Keratinocyte (primary cell): ENCODE measurements at regions not wholly inside any gene's neighbourhood (a gene's known extent, or its start where the extent isn't known, plus 50 kb on each side); places are given as distances from the start of the nearest gene placed in this dataset.

Source experiments
- DNase-seq: peaks from one replicate; pipeline ENCODE4 v3.0.0-alpha.2; 2011; ENCODE audit warnings: low read depth, missing footprints, low spot score
- FAIRE-seq: peaks from 2 replicates; lab custom pipeline; 2011; peaks lifted over from hg19 to GRCh38; lab: Jason Lieb, UNC
- H2AFZ ChIP-seq: 2 replicates; pipeline ENCODE4 v1.6.0; 2012; ENCODE audit warnings: low read length, control low read depth, inconsistent platforms; ENCODE audit not compliant: control insufficient read depth
- H3K27ac ChIP-seq: 2 replicates; pipeline ENCODE4 v1.5.1; 2011; ENCODE audit warnings: low read length; ENCODE audit not compliant: control insufficient read depth, insufficient read depth
- H3K27me3 ChIP-seq: 3 replicates; pipeline ENCODE4 v1.6.0; 2011; ENCODE audit warnings: low read length; ENCODE audit not compliant: control insufficient read depth, insufficient read depth; ENCODE audit errors: extremely low read depth
- H3K36me3 ChIP-seq, 2 experiments: 2 replicates in 1 of 2; 3 replicates in 1 of 2; pipeline ENCODE4 v1.5.1; 2011; ENCODE audit warnings: low read length in 2 of 2, mild to moderate bottlenecking in 1 of 2; ENCODE audit not compliant: control insufficient read depth in 2 of 2, insufficient read depth in 2 of 2; ENCODE audit errors: extremely low read depth in 1 of 2
- H3K4me1 ChIP-seq: 3 replicates; pipeline ENCODE4 v1.5.1; 2011; ENCODE audit warnings: low read length; ENCODE audit not compliant: control insufficient read depth, insufficient read depth; ENCODE audit errors: extremely low read depth
- H3K4me2 ChIP-seq: 3 replicates; pipeline ENCODE4 v1.6.0; 2011; ENCODE audit warnings: low read depth, low read length; ENCODE audit not compliant: control insufficient read depth, insufficient read depth; ENCODE audit errors: extremely low read depth
- H3K4me3 ChIP-seq, 3 experiments: fragments of 200-600 bp in 1 of 3; sonication (generic) in 1 of 3; 2 replicates in 2 of 3; 3 replicates in 1 of 3; pipeline ENCODE4 v1.5.1; 2011 to 2016; ENCODE audit warnings: low read length in 3 of 3, mild to moderate bottlenecking in 3 of 3, control low read depth in 2 of 3, inconsistent platforms in 1 of 3, low read depth in 1 of 3, mixed read lengths in 1 of 3, mixed run types in 1 of 3, moderate library complexity in 1 of 3; ENCODE audit not compliant: control insufficient read depth in 2 of 3, insufficient read depth in 2 of 3; ENCODE audit errors: extremely low read depth in 1 of 3
- H3K79me2 ChIP-seq: 2 replicates; pipeline ENCODE4 v1.6.0; 2012; ENCODE audit warnings: low read length; ENCODE audit not compliant: control insufficient read depth, insufficient read depth
- H3K9ac ChIP-seq: 3 replicates; pipeline ENCODE4 v1.6.0; 2011; ENCODE audit warnings: low read length; ENCODE audit not compliant: control insufficient read depth, insufficient read depth; ENCODE audit errors: extremely low read depth
- H3K9me1 ChIP-seq: 3 replicates; pipeline ENCODE4 v1.6.0; 2011; ENCODE audit warnings: low read length; ENCODE audit not compliant: control insufficient read depth, insufficient read depth; ENCODE audit errors: extremely low read depth
- H3K9me3 ChIP-seq: 2 replicates; pipeline ENCODE4 v1.5.1; 2012; ENCODE audit warnings: low read depth, low read length; ENCODE audit not compliant: control insufficient read depth
- H4K20me1 ChIP-seq: 3 replicates; pipeline ENCODE4 v1.6.0; 2011; ENCODE audit warnings: low read length; ENCODE audit not compliant: control insufficient read depth, insufficient read depth; ENCODE audit errors: extremely low read depth
- EZH2 ChIP-seq: IDR thresholded peaks from one replicate; pipeline ENCODE4 v1.6.1; 2012; ENCODE audit warnings: inconsistent platforms, mild to moderate bottlenecking, low read length, moderate library complexity
- dilution Hi-C: fragments of 300-500 bp; cut with MboI; formaldehyde crosslinking; loops from one replicate; pipeline ENCODE4 v1.7.0; 2020; ENCODE audit warnings: low sequenced_read_pairs; ENCODE audit not compliant: extremely low pct_ligation_motif_present
- TF ChIP-seq, protein P1 (sequence below), 3 experiments: IDR thresholded peaks in 1 of 3; conservative IDR thresholded peaks in 1 of 3; optimal IDR thresholded peaks in 1 of 3; 2 replicates in 2 of 3; 3 replicates in 1 of 3; pipeline versions ENCODE3 to v1.5.1; 2011; ENCODE audit warnings: low read length in 3 of 3, mild to moderate bottlenecking in 3 of 3, moderate library complexity in 2 of 3, control low read depth in 1 of 3, inconsistent platforms in 1 of 3; ENCODE audit not compliant: insufficient read depth in 2 of 3; ENCODE audit errors: extremely low read depth in 1 of 3

- H3K4me3 ChIP-seq = no peak overlapping the region
- TF ChIP-seq EZH2 = no peak
- TF ChIP-seq, protein P1, sequence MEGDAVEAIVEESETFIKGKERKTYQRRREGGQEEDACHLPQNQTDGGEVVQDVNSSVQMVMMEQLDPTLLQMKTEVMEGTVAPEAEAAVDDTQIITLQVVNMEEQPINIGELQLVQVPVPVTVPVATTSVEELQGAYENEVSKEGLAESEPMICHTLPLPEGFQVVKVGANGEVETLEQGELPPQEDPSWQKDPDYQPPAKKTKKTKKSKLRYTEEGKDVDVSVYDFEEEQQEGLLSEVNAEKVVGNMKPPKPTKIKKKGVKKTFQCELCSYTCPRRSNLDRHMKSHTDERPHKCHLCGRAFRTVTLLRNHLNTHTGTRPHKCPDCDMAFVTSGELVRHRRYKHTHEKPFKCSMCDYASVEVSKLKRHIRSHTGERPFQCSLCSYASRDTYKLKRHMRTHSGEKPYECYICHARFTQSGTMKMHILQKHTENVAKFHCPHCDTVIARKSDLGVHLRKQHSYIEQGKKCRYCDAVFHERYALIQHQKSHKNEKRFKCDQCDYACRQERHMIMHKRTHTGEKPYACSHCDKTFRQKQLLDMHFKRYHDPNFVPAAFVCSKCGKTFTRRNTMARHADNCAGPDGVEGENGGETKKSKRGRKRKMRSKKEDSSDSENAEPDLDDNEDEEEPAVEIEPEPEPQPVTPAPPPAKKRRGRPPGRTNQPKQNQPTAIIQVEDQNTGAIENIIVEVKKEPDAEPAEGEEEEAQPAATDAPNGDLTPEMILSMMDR (optimal IDR thresholded peaks at IDR 0.05 in 1 of 3, IDR thresholded peaks at IDR 0.05 in 1 of 3, conservative IDR thresholded peaks at IDR 0.05 in 1 of 3; ENCODE audit: extremely low read depth in 1 of 3, insufficient read depth in 2 of 3, low read length in 3 of 3) = no peak
- no peak overlapping the region for H3K27ac ChIP-seq
- H3K9ac ChIP-seq = no peak overlapping the region
- no peaks in the 10 kb centered on the region for H3K79me2 ChIP-seq
- H3K4me1 ChIP-seq = no peaks in the 10 kb centered on the region
- no peak overlapping the region for H3K4me2 ChIP-seq
- H4K20me1 ChIP-seq = no peaks in the 10 kb centered on the region
- no peak for DNase-seq
- no peak overlapping the region for H2AFZ ChIP-seq
- dilution Hi-C loops = no loop called here
- H3K9me1 ChIP-seq = no peaks in the 10 kb centered on the region
- no peaks in the 10 kb centered on the region for H3K36me3 ChIP-seq
- no peaks in the 10 kb centered on the region for H3K27me3 ChIP-seq
- H3K9me3 ChIP-seq = no peaks in the 10 kb centered on the region
- FAIRE-seq = no peak
Measured at GRCh38 chr6:144911322-144911721, 626.2 kb downstream of the UTRN start.

DNA sequence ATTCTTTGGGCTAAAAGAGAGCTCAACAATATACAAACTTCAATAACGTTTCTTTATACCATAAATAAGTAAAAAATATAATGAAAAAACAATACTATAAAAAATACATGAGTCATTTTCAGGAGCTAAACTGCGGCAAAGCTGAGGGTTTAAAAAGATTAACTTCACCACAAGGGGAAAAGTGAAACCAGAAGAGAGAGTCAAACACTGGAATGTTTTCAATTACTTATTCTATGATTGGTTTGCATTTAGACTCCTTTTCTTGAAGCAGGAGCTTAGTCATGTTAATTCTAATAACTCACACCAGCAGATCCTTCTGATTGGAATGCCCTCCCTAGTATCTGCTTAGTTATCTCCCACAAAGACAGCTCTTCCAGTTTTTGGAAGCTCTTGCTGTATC lies 627.3 kb downstream of the UTRN start:
- dilution Hi-C loops = no loop called here
- H3K36me3 ChIP-seq = no peaks in the 10 kb centered on the region
- no peak overlapping the region for H2AFZ ChIP-seq
- H4K20me1 ChIP-seq = no peaks in the 10 kb centered on the region
- no peaks in the 10 kb centered on the region for H3K9me1 ChIP-seq
- no peak for FAIRE-seq
- H3K27ac ChIP-seq = no peak overlapping the region
- no peaks in the 10 kb centered on the region for H3K4me1 ChIP-seq
- no peaks in the 10 kb centered on the region for H3K9me3 ChIP-seq
- H3K27me3 ChIP-seq = no peaks in the 10 kb centered on the region
- H3K9ac ChIP-seq = no peak overlapping the region
- DNase-seq = no peak
- H3K4me3 ChIP-seq = no peak overlapping the region
- TF ChIP-seq, protein P1 (optimal IDR thresholded peaks at IDR 0.05 in 1 of 3, IDR thresholded peaks at IDR 0.05 in 1 of 3, conservative IDR thresholded peaks at IDR 0.05 in 1 of 3; ENCODE audit: extremely low read depth in 1 of 3, insufficient read depth in 2 of 3, low read length in 3 of 3) = no peak
- no peak for TF ChIP-seq EZH2
- H3K79me2 ChIP-seq = no peaks in the 10 kb centered on the region
- H3K4me2 ChIP-seq = no peak overlapping the region
